C4-2B (cell line): ENCODE measurements at regions not wholly inside any gene's neighbourhood (a gene's known extent, or its start where the extent isn't known, plus 50 kb on each side); places are given as distances from the start of the nearest gene placed in this dataset.

ENCODE experiments used
- CTCF ChIP-seq: fragments of 450-650 bp; conservative IDR thresholded peaks from 2 replicates; pipeline ENCODE4 v1.5.1; 2017; ENCODE audit warnings: mild to moderate bottlenecking
- ZFX ChIP-seq: fragments of 450-650 bp; IDR thresholded peaks from 2 replicates; pipeline ENCODE4 v1.6.1; 2017

- TF ChIP-seq CTCF (no peak), ZFX (no peak)
These were observed 83.7 kb downstream of the ZNF330 start for GRCh38 chr4:141304346-141304745.
